ENCODE measurements at regions not wholly inside any gene's neighbourhood (a gene's known extent, or its start where the extent isn't known, plus 50 kb on each side); places are given as distances from the start of the nearest gene placed in this dataset. TPM values are rescaled to one million over a fixed set of nuclear protein-coding genes. Genes with fewer than 3 reads are reported as not detected.
"Not testable (repeated sequence)": the region's sequence is repeated elsewhere in the genome, so short reads cannot be mapped to it uniquely, and the experiment has no call there.

GRCh38 chr6:119426619-119427018 is 77.1 kb upstream of the MAN1A1 start:
- no peak for TF ChIP-seq CTCF (IDR thresholded peaks at IDR 0.05)

GRCh38 chr6:119423996-119424395 is 74.4 kb upstream of the MAN1A1 start:
- H3K4me1 ChIP-seq, result no peaks in the 10 kb centered on the region
- no peak for ATAC-seq
- H3K27ac ChIP-seq, result no peak overlapping the region
- H3K27me3 ChIP-seq (ENCODE audit: low read depth), result no peaks in the 10 kb centered on the region
- TF ChIP-seq CTCF (IDR thresholded peaks at IDR 0.05), result no peak
- no peaks in the 10 kb centered on the region for H3K36me3 ChIP-seq
- intact Hi-C loops (cut with DNase I), result no loop called here
- no peak overlapping the region for H3K4me3 ChIP-seq
- DNase-seq, result no peak
- no peaks in the 10 kb centered on the region for H3K9me3 ChIP-seq

More at GRCh38 chr6:119426619-119427018, 77.1 kb upstream of the MAN1A1 start:
- H3K9me3 ChIP-seq, result no peaks in the 10 kb centered on the region
- ATAC-seq (no peak), DNase-seq (no peak)
- H3K27me3 ChIP-seq (ENCODE audit: low read depth), result no peaks in the 10 kb centered on the region
- no peak overlapping the region for H3K27ac ChIP-seq
- H3K36me3 ChIP-seq, result no peaks in the 10 kb centered on the region
- no peak overlapping the region for H3K4me3 ChIP-seq
- no peaks in the 10 kb centered on the region for H3K4me1 ChIP-seq
- intact Hi-C loops (cut with DNase I), result no loop called here

GRCh38 chr6:119418084-119418483 is 68.5 kb upstream of the MAN1A1 start:
- H3K27me3 ChIP-seq (ENCODE audit: low read depth); DNase-seq: not testable (repeated sequence)

GRCh38 chr6:119407156-119407555 is 57.6 kb upstream of the MAN1A1 start:
- H3K27ac ChIP-seq, result no peak overlapping the region
- no peaks in the 10 kb centered on the region for H3K4me1 ChIP-seq
- ATAC-seq, result no peak
- no peak for TF ChIP-seq CTCF (IDR thresholded peaks at IDR 0.05)
- H3K27me3 ChIP-seq (ENCODE audit: low read depth), result no peaks in the 10 kb centered on the region
- intact Hi-C loops (cut with DNase I), result no loop called here
- H3K36me3 ChIP-seq, result no peaks in the 10 kb centered on the region
- no peak overlapping the region for H3K4me3 ChIP-seq
- no peaks in the 10 kb centered on the region for H3K9me3 ChIP-seq
- no peak for DNase-seq

More at GRCh38 chr6:119418084-119418483, 68.5 kb upstream of the MAN1A1 start:
- H3K27ac ChIP-seq; H3K9me3 ChIP-seq; H3K36me3 ChIP-seq; H3K4me3 ChIP-seq; H3K4me1 ChIP-seq; ATAC-seq; intact Hi-C loops (cut with DNase I): not testable (repeated sequence)

GRCh38 chr6:119405114-119405513 is 55.6 kb upstream of the MAN1A1 start:
- H3K4me3 ChIP-seq; H3K36me3 ChIP-seq; DNase-seq; ATAC-seq; H3K4me1 ChIP-seq; H3K27me3 ChIP-seq (ENCODE audit: low read depth); H3K9me3 ChIP-seq; H3K27ac ChIP-seq; intact Hi-C loops (cut with DNase I): not testable (repeated sequence)

Small RNA genes lying in the stretch of these regions (microRNA-seq; reads per million reads assigned to microRNA genes)
- gene MIR3144 (ENCODE audit: borderline number of aligned reads), result not detected

Data from lower lobe of right lung (tissue), 2 donors.